OCI-LY1 (cell line): ENCODE measurements at regions not wholly inside any gene's neighbourhood (a gene's known extent, or its start where the extent isn't known, plus 50 kb on each side); places are given as distances from the start of the nearest gene placed in this dataset.

Source experiments
- H2AFZ ChIP-seq: fragments of 200-600 bp; sonication (generic), shearing (Covaris generic); 2 replicates; pipeline ENCODE4 v1.6.0; 2014; ENCODE audit warnings: antibody characterized with exemption, mild to moderate bottlenecking, low read length
- H3F3A ChIP-seq: fragments of 200-600 bp; sonication (generic), shearing (Covaris generic); 2 replicates; pipeline ENCODE4 v1.6.0; 2014; ENCODE audit warnings: mild to moderate bottlenecking, antibody characterized with exemption, low read length, moderate library complexity; ENCODE audit not compliant: insufficient read depth
- H3K27ac ChIP-seq: fragments of 200-600 bp; sonication (generic); 2 replicates; pipeline ENCODE4 v1.5.1; 2014; ENCODE audit warnings: low read length, mixed run types, mild to moderate bottlenecking, low read depth; ENCODE audit not compliant: poor library complexity, severe bottlenecking
- H3K27me3 ChIP-seq: fragments of 200-600 bp; sonication (generic); 2 replicates; pipeline ENCODE4 v1.6.0; 2014; ENCODE audit warnings: antibody characterized with exemption, mild to moderate bottlenecking, low read length, moderate library complexity; ENCODE audit not compliant: insufficient read depth
- H3K36me3 ChIP-seq: fragments of 200-600 bp; sonication (generic); 2 replicates; pipeline ENCODE4 v1.6.1; 2014; ENCODE audit warnings: mild to moderate bottlenecking, antibody characterized with exemption, low read length, moderate library complexity, mixed read lengths; ENCODE audit not compliant: insufficient read depth
- H3K4me1 ChIP-seq: fragments of 200-600 bp; sonication (generic); 2 replicates; pipeline ENCODE4 v1.5.1; 2014; ENCODE audit warnings: mild to moderate bottlenecking, low read length, moderate library complexity; ENCODE audit not compliant: insufficient read depth, severe bottlenecking
- H3K4me2 ChIP-seq: fragments of 200-600 bp; sonication (generic), shearing (Covaris generic); 2 replicates; pipeline ENCODE4 v1.6.1; 2014; ENCODE audit warnings: low read length
- H3K4me3 ChIP-seq: fragments of 200-600 bp; sonication (generic); 2 replicates; pipeline ENCODE4 v1.5.1; 2014; ENCODE audit warnings: low read length, low read depth, mild to moderate bottlenecking, mixed read lengths; ENCODE audit not compliant: poor library complexity, severe bottlenecking
- H3K79me2 ChIP-seq: fragments of 200-600 bp; shearing (Covaris generic); 2 replicates; pipeline ENCODE4 v1.6.1; 2016; ENCODE audit warnings: mixed run types, low read length, mixed read lengths; ENCODE audit not compliant: insufficient read depth
- H3K9ac ChIP-seq: fragments of 200-600 bp; sonication (generic), shearing (Covaris generic); 2 replicates; pipeline ENCODE4 v1.6.1; 2014; ENCODE audit warnings: mild to moderate bottlenecking, low read length, mixed read lengths
- H3K9me2 ChIP-seq: fragments of 200-600 bp; sonication (generic), shearing (Covaris generic); 2 replicates; pipeline ENCODE4 v1.6.1; 2014; ENCODE audit warnings: low read depth, mild to moderate bottlenecking, low read length, mixed read lengths
- H3K9me3 ChIP-seq: fragments of 200-600 bp; shearing (Covaris generic); 2 replicates; pipeline ENCODE4 v1.6.1; 2014; ENCODE audit warnings: low read length, mixed read lengths
- H4K20me1 ChIP-seq: fragments of 200-600 bp; sonication (generic), shearing (Covaris generic); 2 replicates; pipeline ENCODE4 v1.6.0; 2016; ENCODE audit warnings: mild to moderate bottlenecking, low read length; ENCODE audit not compliant: insufficient read depth
- EZH2 ChIP-seq: fragments of 200-600 bp; sonication (generic), shearing (Covaris generic); IDR thresholded peaks from 2 replicates; pipeline ENCODE4 v1.8.0; 2017; ENCODE audit warnings: borderline replicate concordance, mixed run types, mild to moderate bottlenecking, antibody characterized with exemption, low read length, moderate library complexity, mixed read lengths
- TF ChIP-seq, protein P1 (sequence below): fragments of 200-600 bp; sonication (generic), shearing (Covaris generic); IDR thresholded peaks from 2 replicates; pipeline ENCODE4 v1.5.1; 2017; ENCODE audit warnings: mild to moderate bottlenecking, antibody characterized with exemption, low read length, moderate library complexity, mixed read lengths

DNA sequence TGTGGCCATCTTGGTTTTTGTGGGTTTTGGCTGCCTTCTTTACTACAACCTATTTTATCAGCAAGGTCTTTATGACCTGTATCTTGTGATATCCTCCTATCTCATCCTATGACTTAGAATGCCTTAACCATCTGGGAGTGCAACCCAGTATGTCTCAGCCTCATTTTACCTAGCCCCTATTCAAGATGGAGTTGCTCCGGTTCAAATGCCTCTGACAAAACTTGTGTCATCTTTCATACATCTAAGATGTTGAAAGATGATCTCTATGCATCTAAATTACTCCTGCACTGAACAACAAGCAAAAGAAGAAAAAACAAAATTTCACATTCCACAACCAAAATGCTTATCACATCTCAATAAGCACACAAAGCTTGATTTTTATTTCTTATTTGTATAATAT lies 129.5 kb upstream of the CNR1 start:
- no peaks in the 10 kb centered on the region for H3K36me3 ChIP-seq
- no peaks in the 10 kb centered on the region for H4K20me1 ChIP-seq
- H3K4me3 ChIP-seq: no peak overlapping the region
- no peak overlapping the region for H3K9ac ChIP-seq
- no peak overlapping the region for H3K27ac ChIP-seq
- H3K27me3 ChIP-seq: no peaks in the 10 kb centered on the region
- H3K4me1 ChIP-seq: no peaks in the 10 kb centered on the region
- H3F3A ChIP-seq: no peaks in the 10 kb centered on the region
- no peak for TF ChIP-seq EZH2
- TF ChIP-seq, protein P1, sequence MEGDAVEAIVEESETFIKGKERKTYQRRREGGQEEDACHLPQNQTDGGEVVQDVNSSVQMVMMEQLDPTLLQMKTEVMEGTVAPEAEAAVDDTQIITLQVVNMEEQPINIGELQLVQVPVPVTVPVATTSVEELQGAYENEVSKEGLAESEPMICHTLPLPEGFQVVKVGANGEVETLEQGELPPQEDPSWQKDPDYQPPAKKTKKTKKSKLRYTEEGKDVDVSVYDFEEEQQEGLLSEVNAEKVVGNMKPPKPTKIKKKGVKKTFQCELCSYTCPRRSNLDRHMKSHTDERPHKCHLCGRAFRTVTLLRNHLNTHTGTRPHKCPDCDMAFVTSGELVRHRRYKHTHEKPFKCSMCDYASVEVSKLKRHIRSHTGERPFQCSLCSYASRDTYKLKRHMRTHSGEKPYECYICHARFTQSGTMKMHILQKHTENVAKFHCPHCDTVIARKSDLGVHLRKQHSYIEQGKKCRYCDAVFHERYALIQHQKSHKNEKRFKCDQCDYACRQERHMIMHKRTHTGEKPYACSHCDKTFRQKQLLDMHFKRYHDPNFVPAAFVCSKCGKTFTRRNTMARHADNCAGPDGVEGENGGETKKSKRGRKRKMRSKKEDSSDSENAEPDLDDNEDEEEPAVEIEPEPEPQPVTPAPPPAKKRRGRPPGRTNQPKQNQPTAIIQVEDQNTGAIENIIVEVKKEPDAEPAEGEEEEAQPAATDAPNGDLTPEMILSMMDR: no peak
- peaks cover 3% of the 10 kb centered on the region; the same call in 1 of the 2 replicates for H3K9me3 ChIP-seq
- H3K4me2 ChIP-seq: no peak overlapping the region
- H3K9me2 ChIP-seq: no peaks in the 10 kb centered on the region
- no peaks in the 10 kb centered on the region for H3K79me2 ChIP-seq
- no peak overlapping the region for H2AFZ ChIP-seq

DNA sequence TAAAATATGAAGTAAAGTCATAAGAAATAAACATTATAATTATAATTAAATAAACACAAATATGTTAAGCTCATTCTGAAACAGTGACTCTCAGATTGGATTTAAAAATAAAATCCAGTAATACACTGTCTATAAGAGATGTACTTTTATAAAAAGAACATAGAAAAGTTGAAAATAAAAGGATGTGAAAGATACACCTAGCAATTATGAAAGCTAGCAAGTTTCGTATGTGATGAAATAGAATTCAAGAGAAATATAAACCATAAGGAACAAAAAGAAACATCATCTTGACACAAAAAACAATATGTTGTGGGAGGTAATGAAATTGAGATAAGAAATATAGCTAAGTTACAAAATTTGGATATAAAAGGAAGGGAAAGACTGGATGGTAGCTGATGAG lies 128.6 kb upstream of the CNR1 start:
- Histone ChIP-seq H3K9me2 (no peaks in the 10 kb centered on the region), H3K9me3 (peaks cover 5% of the 10 kb centered on the region; the same call in 1 of the 2 replicates), H3K4me2 (no peak overlapping the region), H4K20me1 (no peaks in the 10 kb centered on the region), H3K27me3 (no peaks in the 10 kb centered on the region), H3K27ac (no peak overlapping the region), H3K4me1 (no peaks in the 10 kb centered on the region), H3K9ac (no peak overlapping the region), H2AFZ (no peak overlapping the region), H3F3A (no peaks in the 10 kb centered on the region), H3K79me2 (no peaks in the 10 kb centered on the region), H3K36me3 (no peaks in the 10 kb centered on the region), H3K4me3 (no peak overlapping the region)
- TF ChIP-seq EZH2: no peak
- TF ChIP-seq, protein P1: no peak

DNA sequence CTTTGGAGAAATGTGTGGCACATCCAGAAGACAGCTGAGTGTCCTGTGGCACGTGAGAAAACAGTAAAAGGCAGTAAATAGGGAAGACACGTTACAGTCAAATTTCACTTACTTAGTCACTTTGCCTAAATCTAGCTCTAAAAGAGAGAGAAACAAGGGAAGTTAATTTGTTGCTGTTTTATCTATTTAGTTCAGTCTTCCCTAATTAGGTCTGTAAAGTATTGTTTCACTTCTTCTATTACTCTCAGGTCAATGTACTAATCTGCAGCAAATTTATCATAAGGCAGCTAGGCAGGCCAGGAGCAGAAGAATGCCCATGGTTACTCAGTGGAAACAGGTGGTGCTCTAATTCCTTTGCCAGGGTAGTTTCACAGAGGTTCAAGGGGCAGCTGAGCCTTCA lies 124.3 kb upstream of the CNR1 start:
- Histone ChIP-seq H3K4me3 (no peak overlapping the region), H3K9me2 (no peaks in the 10 kb centered on the region), H3K79me2 (no peaks in the 10 kb centered on the region), H3F3A (no peaks in the 10 kb centered on the region), H3K27ac (no peak overlapping the region), H3K36me3 (no peaks in the 10 kb centered on the region), H2AFZ (no peak overlapping the region), H3K4me2 (no peak overlapping the region), H3K4me1 (no peaks in the 10 kb centered on the region), H3K27me3 (no peaks in the 10 kb centered on the region), H3K9ac (no peak overlapping the region), H3K9me3 (peaks cover 11% of the 10 kb centered on the region; the same call in 1 of the 2 replicates), H4K20me1 (no peaks in the 10 kb centered on the region)
- TF ChIP-seq, protein P1: no peak
- TF ChIP-seq EZH2: no peak
